A673 (cell line): ENCODE measurements at regions not wholly inside any gene's neighbourhood (a gene's known extent, or its start where the extent isn't known, plus 50 kb on each side); places are given as distances from the start of the nearest gene placed in this dataset.

Experiments used
- EZH2 ChIP-seq: fragments of 200-600 bp; sonication (generic); IDR thresholded peaks from 2 replicates; pipeline ENCODE4 v1.6.1; 2017; ENCODE audit warnings: borderline replicate concordance, low read depth, mild to moderate bottlenecking, mixed read lengths, antibody characterized with exemption, low read length; ENCODE audit not compliant: poor library complexity, severe bottlenecking
- TF ChIP-seq, protein P1 (sequence below): fragments of 300-800, 200-600 bp; sonication (generic); conservative IDR thresholded peaks from 2 replicates; pipeline ENCODE4 v1.5.1; 2017; ENCODE audit warnings: low read depth, mild to moderate bottlenecking, antibody characterized with exemption, low read length, moderate library complexity, mixed read lengths

DNA sequence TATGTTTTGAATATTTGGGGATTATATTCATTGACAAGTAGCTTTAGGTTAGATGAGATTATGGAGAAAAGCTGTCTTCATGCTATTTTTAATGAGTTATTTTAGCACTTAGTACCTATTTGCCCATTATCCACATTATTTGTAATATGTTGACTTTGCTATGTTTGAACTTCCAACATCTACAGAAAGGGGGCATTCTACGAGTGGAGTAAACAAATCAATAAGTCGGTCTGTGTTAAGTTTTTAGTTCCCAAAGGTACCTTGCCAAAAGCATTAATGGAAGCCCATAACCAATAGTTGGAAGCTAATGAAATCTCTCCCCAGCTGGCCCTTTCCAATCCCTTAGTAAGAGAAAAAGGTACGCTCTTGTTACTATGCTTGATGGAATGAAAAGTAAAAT, 250.0 kb upstream of the E2F7 start:
- TF ChIP-seq EZH2 = no peak
- TF ChIP-seq, protein P1, sequence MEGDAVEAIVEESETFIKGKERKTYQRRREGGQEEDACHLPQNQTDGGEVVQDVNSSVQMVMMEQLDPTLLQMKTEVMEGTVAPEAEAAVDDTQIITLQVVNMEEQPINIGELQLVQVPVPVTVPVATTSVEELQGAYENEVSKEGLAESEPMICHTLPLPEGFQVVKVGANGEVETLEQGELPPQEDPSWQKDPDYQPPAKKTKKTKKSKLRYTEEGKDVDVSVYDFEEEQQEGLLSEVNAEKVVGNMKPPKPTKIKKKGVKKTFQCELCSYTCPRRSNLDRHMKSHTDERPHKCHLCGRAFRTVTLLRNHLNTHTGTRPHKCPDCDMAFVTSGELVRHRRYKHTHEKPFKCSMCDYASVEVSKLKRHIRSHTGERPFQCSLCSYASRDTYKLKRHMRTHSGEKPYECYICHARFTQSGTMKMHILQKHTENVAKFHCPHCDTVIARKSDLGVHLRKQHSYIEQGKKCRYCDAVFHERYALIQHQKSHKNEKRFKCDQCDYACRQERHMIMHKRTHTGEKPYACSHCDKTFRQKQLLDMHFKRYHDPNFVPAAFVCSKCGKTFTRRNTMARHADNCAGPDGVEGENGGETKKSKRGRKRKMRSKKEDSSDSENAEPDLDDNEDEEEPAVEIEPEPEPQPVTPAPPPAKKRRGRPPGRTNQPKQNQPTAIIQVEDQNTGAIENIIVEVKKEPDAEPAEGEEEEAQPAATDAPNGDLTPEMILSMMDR = no peak
